Spinal cord (tissue), 9 donors: ENCODE measurements at regions not wholly inside any gene's neighbourhood (a gene's known extent, or its start where the extent isn't known, plus 50 kb on each side); places are given as distances from the start of the nearest gene placed in this dataset.

ENCODE experiments used
- DNase-seq, 6 donors: peaks; one replicate each; pipeline versions ENCODE4 v3.0.0 to v3.0.0-alpha.2; 2013 to 2015; ENCODE audit warnings: low spot score in 6 of 6, low read depth in 4 of 6
- H3K27ac ChIP-seq: one replicate; pipeline ENCODE4 v1.5.1; 2013; ENCODE audit warnings: low read depth, low read length, control low read depth
- H3K27me3 ChIP-seq: one replicate; pipeline ENCODE4 v1.6.1; 2013; ENCODE audit warnings: low read length; ENCODE audit not compliant: control insufficient read depth, insufficient read depth
- H3K36me3 ChIP-seq: one replicate; pipeline ENCODE4 v1.6.1; 2013; ENCODE audit warnings: low read length; ENCODE audit not compliant: control insufficient read depth, insufficient read depth
- H3K4me1 ChIP-seq: one replicate; pipeline ENCODE4 v1.6.1; 2013; ENCODE audit warnings: low read length; ENCODE audit not compliant: control insufficient read depth, insufficient read depth
- H3K4me3 ChIP-seq: one replicate; pipeline ENCODE4 v1.5.1; 2013; ENCODE audit warnings: low read depth, low read length, control low read depth
- H3K9me3 ChIP-seq: one replicate; pipeline ENCODE4 v1.6.1; 2013; ENCODE audit warnings: low read length; ENCODE audit not compliant: control insufficient read depth, insufficient read depth
- WGBS: methylation state at CpG from one replicate; pipeline ENCODE4 v1.1.5; 2013; ENCODE audit warnings: missing lambda C conversion rate; ENCODE audit not compliant: insufficient coverage; 5-methylcytosine and 5-hydroxymethylcytosine counted together
- donor health status: healthy.

GRCh38 chr1:81330521-81330920, 470.2 kb upstream of the ADGRL2 start:
- no peaks in the 10 kb centered on the region for H3K9me3 ChIP-seq
- no peaks in the 10 kb centered on the region for H3K4me1 ChIP-seq
- H3K27me3 ChIP-seq: no peaks in the 10 kb centered on the region
- no peak for DNase-seq
- no peak overlapping the region for H3K27ac ChIP-seq
- no CpG with 5 or more reads among the region's 2 CpGs for WGBS
- no peaks in the 10 kb centered on the region for H3K36me3 ChIP-seq
- H3K4me3 ChIP-seq: no peak overlapping the region

GRCh38 chr1:81330111-81330510, 470.6 kb upstream of the ADGRL2 start:
- H3K27ac ChIP-seq: no peak overlapping the region
- H3K4me1 ChIP-seq: no peaks in the 10 kb centered on the region
- DNase-seq: no peak
- H3K9me3 ChIP-seq: no peaks in the 10 kb centered on the region
- H3K4me3 ChIP-seq: no peak overlapping the region
- no peaks in the 10 kb centered on the region for H3K27me3 ChIP-seq
- no peaks in the 10 kb centered on the region for H3K36me3 ChIP-seq

GRCh38 chr1:81329041-81329440, 471.7 kb upstream of the ADGRL2 start:
- Histone ChIP-seq H3K9me3 (no peaks in the 10 kb centered on the region), H3K4me1 (no peaks in the 10 kb centered on the region), H3K36me3 (no peaks in the 10 kb centered on the region), H3K27me3 (no peaks in the 10 kb centered on the region), H3K27ac (no peak overlapping the region), H3K4me3 (no peak overlapping the region)
- no peak for DNase-seq
- WGBS: no CpG with 5 or more reads among the region's 2 CpGs

DNA sequence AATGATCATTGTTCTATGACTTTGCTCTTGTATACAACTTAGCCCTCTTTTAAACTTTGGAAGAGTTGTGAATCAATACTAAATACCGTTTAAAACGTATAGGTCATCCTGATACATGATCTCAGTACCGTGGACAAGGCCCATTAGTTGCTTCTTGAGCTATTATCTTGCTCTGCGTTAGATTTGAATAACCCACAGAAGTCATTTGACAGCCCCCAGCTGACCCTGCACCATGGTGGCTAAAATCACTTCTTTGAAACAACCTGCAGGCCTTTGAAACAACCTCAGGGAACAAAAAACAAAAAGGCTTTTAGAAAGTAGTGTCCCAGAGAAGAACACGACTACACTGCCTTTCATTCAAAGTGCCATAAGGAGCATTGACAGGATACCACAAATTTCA, 473.0 kb upstream of the ADGRL2 start:
- Histone ChIP-seq H3K36me3 (no peaks in the 10 kb centered on the region), H3K4me3 (no peak overlapping the region), H3K9me3 (no peaks in the 10 kb centered on the region), H3K27ac (no peak overlapping the region), H3K27me3 (no peaks in the 10 kb centered on the region), H3K4me1 (no peaks in the 10 kb centered on the region)
- DNase-seq: no peak
- WGBS: 40% methylated on average over 5 of the region's 5 CpGs

GRCh38 chr1:81327103-81327710, 473.5 kb upstream of the ADGRL2 start:
- Histone ChIP-seq H3K27me3 (no peaks in the 10 kb centered on the region), H3K4me3 (no peak overlapping the region), H3K9me3 (no peaks in the 10 kb centered on the region), H3K36me3 (no peaks in the 10 kb centered on the region), H3K27ac (no peak overlapping the region), H3K4me1 (no peaks in the 10 kb centered on the region)
- WGBS: no CpG with 5 or more reads among the region's 6 CpGs
- peak in 1 of 6 donors; percentile 74 for DNase-seq

- no peak for DNase-seq
- WGBS: no CpG with 5 or more reads among the region's 3 CpGs
- H3K27ac ChIP-seq: no peak overlapping the region
- H3K4me3 ChIP-seq: no peak overlapping the region
- no peaks in the 10 kb centered on the region for H3K36me3 ChIP-seq
- H3K27me3 ChIP-seq: no peaks in the 10 kb centered on the region
- no peaks in the 10 kb centered on the region for H3K4me1 ChIP-seq
- no peaks in the 10 kb centered on the region for H3K9me3 ChIP-seq
Observed at GRCh38 chr1:81326212-81326611, 474.5 kb upstream of the ADGRL2 start.

DNA sequence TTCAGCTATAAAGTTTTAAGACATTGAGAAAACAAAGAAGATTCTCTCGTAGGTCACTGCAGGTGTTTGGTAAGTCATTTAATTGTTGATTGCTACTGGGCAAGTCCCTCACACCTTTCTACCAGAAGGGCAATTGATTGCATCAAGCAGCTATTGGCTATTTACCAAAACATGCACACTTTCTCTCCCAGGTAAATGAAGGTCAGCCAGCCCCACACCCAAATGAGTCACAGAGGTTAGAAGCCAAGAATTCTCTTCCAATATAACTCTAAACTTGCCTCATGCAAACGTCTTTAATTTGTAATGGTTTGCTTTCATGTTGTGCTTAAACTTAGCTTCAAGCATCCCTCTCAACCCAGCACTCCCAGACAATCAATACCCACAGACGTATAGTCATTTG, 475.3 kb upstream of the ADGRL2 start:
- no peak overlapping the region for H3K27ac ChIP-seq

DNA sequence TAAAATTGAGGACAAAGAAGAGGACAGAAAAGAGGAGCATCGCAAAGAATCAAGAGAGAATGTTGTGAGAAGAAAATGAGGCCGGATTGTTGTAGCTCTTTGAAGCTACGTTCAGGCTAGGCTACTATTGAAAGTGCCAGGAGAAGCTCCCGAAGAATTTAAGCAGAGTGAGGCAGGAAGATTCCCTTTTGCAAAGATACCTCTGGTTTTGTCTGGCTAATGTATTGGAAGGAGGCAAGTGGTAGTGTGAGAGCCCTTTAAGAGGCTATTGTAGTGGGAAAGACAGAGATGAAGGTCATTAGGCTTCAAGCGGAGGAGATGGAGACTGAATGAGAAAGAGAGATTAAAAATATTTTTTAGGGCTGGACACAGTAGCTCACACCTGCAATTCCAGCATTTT, 476.9 kb upstream of the ADGRL2 start:
- Histone ChIP-seq H3K36me3 (no peaks in the 10 kb centered on the region), H3K4me1 (no peaks in the 10 kb centered on the region), H3K9me3 (no peaks in the 10 kb centered on the region), H3K27me3 (no peaks in the 10 kb centered on the region), H3K27ac (no peak overlapping the region), H3K4me3 (no peak overlapping the region)
- 65% methylated on average over 5 of the region's 5 CpGs for WGBS
- DNase-seq: no peak

More for the DNA sequence above, 475.3 kb upstream of the ADGRL2 start:
- H3K4me1 ChIP-seq: no peaks in the 10 kb centered on the region
- no CpG with 5 or more reads among the region's 3 CpGs for WGBS
- H3K4me3 ChIP-seq: no peak overlapping the region
- no peak for DNase-seq
- H3K27me3 ChIP-seq: no peaks in the 10 kb centered on the region
- no peaks in the 10 kb centered on the region for H3K36me3 ChIP-seq
- H3K9me3 ChIP-seq: no peaks in the 10 kb centered on the region

- Histone ChIP-seq H3K27me3 (no peaks in the 10 kb centered on the region), H3K36me3 (no peaks in the 10 kb centered on the region), H3K9me3 (no peaks in the 10 kb centered on the region), H3K27ac (no peak overlapping the region), H3K4me1 (no peaks in the 10 kb centered on the region), H3K4me3 (no peak overlapping the region)
- WGBS: no CpG with 5 or more reads among the region's 1 CpG
- no peak for DNase-seq
Observed at GRCh38 chr1:81317191-81317590, 483.5 kb upstream of the ADGRL2 start.

GRCh38 chr1:81314513-81315233, 486.1 kb upstream of the ADGRL2 start:
- Histone ChIP-seq H3K4me1 (no peaks in the 10 kb centered on the region), H3K36me3 (no peaks in the 10 kb centered on the region), H3K4me3 (no peak overlapping the region), H3K27ac (no peak overlapping the region), H3K9me3 (no peaks in the 10 kb centered on the region), H3K27me3 (no peaks in the 10 kb centered on the region)
- no CpG with 5 or more reads among the region's 2 CpGs for WGBS
- DNase-seq: peak in 1 of 6 donors; percentile 21
